DOHH2 (cell line): ENCODE measurements at regions not wholly inside any gene's neighbourhood (a gene's known extent, or its start where the extent isn't known, plus 50 kb on each side); places are given as distances from the start of the nearest gene placed in this dataset.

Experiments
- H3F3A ChIP-seq: fragments of 200-600 bp; sonication (generic), shearing (Covaris generic); 2 replicates; pipeline ENCODE4 v1.6.0; 2016; ENCODE audit warnings: antibody characterized with exemption, mild to moderate bottlenecking; ENCODE audit not compliant: control insufficient read depth, insufficient read depth
- H3K27ac ChIP-seq: fragments of 200-600 bp; sonication (generic); 2 replicates; pipeline ENCODE4 v1.5.1; 2014; ENCODE audit warnings: low read depth, mild to moderate bottlenecking, low read length, moderate library complexity
- H3K27me3 ChIP-seq: fragments of 200-600 bp; sonication (generic); 2 replicates; pipeline ENCODE4 v1.6.1; 2014; ENCODE audit warnings: mild to moderate bottlenecking, low read length, mixed read lengths; ENCODE audit not compliant: control insufficient read depth
- H3K36me3 ChIP-seq: fragments of 200-600 bp; sonication (generic); 2 replicates; pipeline ENCODE4 v1.6.1; 2014; ENCODE audit warnings: mild to moderate bottlenecking, low read length, moderate library complexity, mixed read lengths; ENCODE audit not compliant: control insufficient read depth
- H3K4me1 ChIP-seq: fragments of 200-600 bp; sonication (generic); 2 replicates; pipeline ENCODE4 v1.6.1; 2014; ENCODE audit warnings: mild to moderate bottlenecking, low read length, mixed read lengths; ENCODE audit not compliant: control insufficient read depth
- H3K4me2 ChIP-seq: fragments of 200-600 bp; sonication (generic); 2 replicates; pipeline ENCODE4 v1.6.0; 2014; ENCODE audit warnings: mild to moderate bottlenecking, low read length, moderate library complexity
- H3K4me3 ChIP-seq: fragments of 200-600 bp; sonication (generic); 2 replicates; pipeline ENCODE4 v1.5.1; 2014; ENCODE audit warnings: mild to moderate bottlenecking, low read length, mixed read lengths
- H3K79me2 ChIP-seq: fragments of 200-600 bp; sonication (generic); 2 replicates; pipeline ENCODE4 v1.6.1; 2014; ENCODE audit warnings: mild to moderate bottlenecking, low read length, mixed read lengths; ENCODE audit not compliant: control insufficient read depth
- H3K9me2 ChIP-seq: fragments of 200-600 bp; sonication (generic); replicated peaks from 2 replicates; pipeline ENCODE4 v1.6.1; 2014; ENCODE audit warnings: mild to moderate bottlenecking, low read length, mixed read lengths; ENCODE audit not compliant: control insufficient read depth
- H3K9me3 ChIP-seq: fragments of 200-600 bp; sonication (generic); 2 replicates; pipeline ENCODE4 v1.6.1; 2014; ENCODE audit warnings: antibody characterized with exemption, low read length, mixed read lengths; ENCODE audit not compliant: control insufficient read depth, insufficient read depth
- H4K20me1 ChIP-seq: fragments of 200-600 bp; sonication (generic); 2 replicates; pipeline ENCODE4 v1.6.0; 2014; ENCODE audit warnings: low read depth, mild to moderate bottlenecking, antibody characterized with exemption, low read length, moderate library complexity; ENCODE audit not compliant: control insufficient read depth, insufficient read depth
- EZH2phosphoT487 ChIP-seq: fragments of 200-600 bp; sonication (generic); IDR thresholded peaks from 2 replicates; pipeline ENCODE4 v1.6.1; 2017; ENCODE audit warnings: borderline replicate concordance, mild to moderate bottlenecking, antibody characterized with exemption, low read length, moderate library complexity, mixed read lengths
- TF ChIP-seq, protein P1 (sequence below): fragments of 200-600 bp; sonication (generic); IDR thresholded peaks from one replicate; pipeline ENCODE4 v1.5.1; 2014; ENCODE audit warnings: antibody characterized with exemption, mild to moderate bottlenecking, low read depth, low read length; ENCODE audit not compliant: poor library complexity, severe bottlenecking

DNA sequence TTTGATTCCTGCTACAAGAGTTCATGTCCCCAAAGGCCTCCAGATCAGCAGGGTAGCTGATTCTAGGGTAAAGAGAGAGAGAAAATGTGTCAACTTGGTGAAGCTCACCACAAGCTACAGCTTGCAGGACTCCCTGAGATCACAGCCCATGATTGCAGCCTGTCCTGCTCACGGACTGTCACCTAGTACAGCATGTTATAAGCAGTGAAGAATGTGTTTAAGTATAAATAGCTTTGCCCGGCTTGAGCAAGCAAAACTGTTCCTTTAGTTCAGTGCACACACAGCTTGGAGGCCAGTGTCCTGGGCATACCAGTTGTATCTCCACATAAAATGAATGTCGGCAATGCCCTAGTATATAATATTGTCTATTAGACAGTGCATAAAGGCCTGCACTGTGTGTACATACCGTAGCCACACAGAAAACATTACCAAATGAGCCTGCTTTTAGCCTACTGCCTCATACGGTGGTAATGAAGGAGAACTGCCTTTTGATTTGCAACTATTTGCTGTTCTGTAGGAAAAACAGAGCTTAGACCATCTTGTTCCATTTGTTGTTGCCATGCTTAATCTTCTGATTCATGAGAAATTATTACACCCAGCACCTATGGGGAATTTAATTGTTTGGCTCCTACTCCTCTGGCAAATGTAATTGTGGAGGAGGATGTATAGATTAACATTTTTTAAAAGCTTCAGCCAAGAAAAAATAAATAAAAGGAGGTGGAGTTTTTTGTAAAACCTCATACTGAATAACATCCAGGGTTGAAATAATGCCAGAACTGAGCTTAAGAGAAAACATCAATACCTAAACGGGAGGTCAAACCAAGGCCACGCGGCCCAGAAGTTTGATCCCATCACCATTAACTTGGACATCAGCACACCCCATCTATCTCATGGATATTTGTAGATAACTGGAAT, 108.1 kb upstream of the G2E3 start:
- TF ChIP-seq EZH2phosphoT487 = no peak
- TF ChIP-seq, protein P1, sequence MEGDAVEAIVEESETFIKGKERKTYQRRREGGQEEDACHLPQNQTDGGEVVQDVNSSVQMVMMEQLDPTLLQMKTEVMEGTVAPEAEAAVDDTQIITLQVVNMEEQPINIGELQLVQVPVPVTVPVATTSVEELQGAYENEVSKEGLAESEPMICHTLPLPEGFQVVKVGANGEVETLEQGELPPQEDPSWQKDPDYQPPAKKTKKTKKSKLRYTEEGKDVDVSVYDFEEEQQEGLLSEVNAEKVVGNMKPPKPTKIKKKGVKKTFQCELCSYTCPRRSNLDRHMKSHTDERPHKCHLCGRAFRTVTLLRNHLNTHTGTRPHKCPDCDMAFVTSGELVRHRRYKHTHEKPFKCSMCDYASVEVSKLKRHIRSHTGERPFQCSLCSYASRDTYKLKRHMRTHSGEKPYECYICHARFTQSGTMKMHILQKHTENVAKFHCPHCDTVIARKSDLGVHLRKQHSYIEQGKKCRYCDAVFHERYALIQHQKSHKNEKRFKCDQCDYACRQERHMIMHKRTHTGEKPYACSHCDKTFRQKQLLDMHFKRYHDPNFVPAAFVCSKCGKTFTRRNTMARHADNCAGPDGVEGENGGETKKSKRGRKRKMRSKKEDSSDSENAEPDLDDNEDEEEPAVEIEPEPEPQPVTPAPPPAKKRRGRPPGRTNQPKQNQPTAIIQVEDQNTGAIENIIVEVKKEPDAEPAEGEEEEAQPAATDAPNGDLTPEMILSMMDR = no peak
- H3K9me3 ChIP-seq = no peaks in the 10 kb centered on the region
- H3K4me2 ChIP-seq = no peak overlapping the region
- H4K20me1 ChIP-seq = no peaks in the 10 kb centered on the region
- H3K36me3 ChIP-seq = no peaks in the 10 kb centered on the region
- H3K27ac ChIP-seq = no peak overlapping the region
- no peaks in the 10 kb centered on the region for H3F3A ChIP-seq
- H3K79me2 ChIP-seq = no peaks in the 10 kb centered on the region
- H3K4me3 ChIP-seq = no peak overlapping the region
- no peaks in the 10 kb centered on the region for H3K27me3 ChIP-seq
- H3K4me1 ChIP-seq = no peaks in the 10 kb centered on the region
- H3K9me2 ChIP-seq = no peaks in the 10 kb centered on the region

DNA sequence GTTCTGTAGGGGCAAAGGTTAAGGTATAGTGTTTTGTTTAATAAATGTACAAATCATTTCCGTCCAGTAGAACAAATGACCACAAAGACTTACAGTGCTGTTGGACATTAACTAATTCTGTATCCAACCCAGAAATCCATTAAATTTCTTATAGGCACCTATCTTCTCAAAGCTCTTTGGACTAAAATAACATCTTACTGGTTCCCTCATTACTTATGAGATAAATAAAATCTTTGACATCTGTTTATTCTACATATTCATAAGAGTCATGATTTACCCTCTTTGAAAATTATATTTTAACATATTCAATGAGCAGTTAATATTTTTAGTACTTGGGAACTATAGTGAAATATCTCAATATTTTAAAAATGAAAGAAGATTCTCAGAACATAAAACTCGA, 102.7 kb upstream of the G2E3 start:
- Histone ChIP-seq H3K27ac (no peak overlapping the region), H3K4me3 (no peak overlapping the region), H3K9me2 (no peaks in the 10 kb centered on the region), H3K27me3 (0 out of 2 replicates have a peak, but pooled peaks cover 3% of the 10 kb centered on the region), H4K20me1 (no peaks in the 10 kb centered on the region), H3K9me3 (no peaks in the 10 kb centered on the region), H3K79me2 (no peaks in the 10 kb centered on the region), H3K36me3 (no peaks in the 10 kb centered on the region), H3K4me2 (no peak overlapping the region), H3K4me1 (no peaks in the 10 kb centered on the region), H3F3A (no peaks in the 10 kb centered on the region)
- TF ChIP-seq EZH2phosphoT487 = no peak
- TF ChIP-seq, protein P1 = no peak

DNA sequence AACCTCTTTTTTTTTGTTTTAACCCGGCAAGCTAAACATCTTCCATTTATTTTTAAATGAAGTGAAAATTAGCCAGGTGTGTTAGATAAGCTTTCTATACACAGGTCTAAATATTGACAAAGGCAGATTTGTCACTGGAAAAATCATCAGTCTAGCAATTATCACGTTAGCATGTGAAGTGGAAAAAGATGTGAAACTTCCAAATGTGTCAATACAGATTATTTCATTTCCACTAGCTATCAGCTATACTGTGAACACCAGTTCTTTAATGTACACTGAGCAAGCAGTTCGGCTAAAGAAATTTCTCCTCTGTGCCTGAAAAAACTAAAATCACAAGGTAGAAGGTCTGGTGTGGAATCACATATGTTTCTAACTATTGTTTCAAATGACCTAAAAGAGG, 96.6 kb upstream of the G2E3 start:
- Histone ChIP-seq H3K4me2 (no peak overlapping the region), H3K4me1 (no peaks in the 10 kb centered on the region), H3F3A (no peaks in the 10 kb centered on the region), H3K36me3 (no peaks in the 10 kb centered on the region), H3K79me2 (no peaks in the 10 kb centered on the region), H3K9me3 (no peaks in the 10 kb centered on the region), H4K20me1 (no peaks in the 10 kb centered on the region), H3K4me3 (no peak overlapping the region), H3K27me3 (0 out of 2 replicates have a peak, but pooled peaks cover 3% of the 10 kb centered on the region), H3K9me2 (no peaks in the 10 kb centered on the region), H3K27ac (no peak overlapping the region)
- TF ChIP-seq EZH2phosphoT487 = no peak
- TF ChIP-seq, protein P1 = no peak
